Right renal pelvis (tissue), 4 donors: ENCODE measurements at regions not wholly inside any gene's neighbourhood (a gene's known extent, or its start where the extent isn't known, plus 50 kb on each side); places are given as distances from the start of the nearest gene placed in this dataset.

Source experiments
- DNase-seq, 4 donors: peaks; one replicate each; pipeline ENCODE4 v3.0.0-alpha.2; 2013; ENCODE audit warnings: low read depth in 4 of 4, low spot score in 3 of 4, missing footprints in 1 of 4

DNA sequence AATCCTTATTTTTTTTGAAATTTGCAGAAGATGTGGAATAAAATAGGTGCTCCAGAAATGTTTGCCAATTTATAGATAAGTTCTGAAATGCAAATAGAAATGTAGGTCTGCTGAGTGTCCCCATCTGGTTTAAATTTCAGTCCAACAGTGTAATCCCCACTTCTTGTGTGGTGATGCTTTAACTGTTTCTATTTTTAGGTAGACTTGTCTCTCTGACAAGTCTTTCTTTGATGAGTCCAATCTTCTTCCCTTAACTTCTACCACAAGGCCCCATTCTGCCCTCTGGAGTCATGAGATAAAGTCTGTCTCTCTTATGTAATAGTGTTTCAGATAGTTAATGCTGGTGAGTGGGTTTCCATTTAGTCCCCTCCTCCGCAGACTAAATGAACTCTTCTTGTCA lies 390.4 kb downstream of the RFC3 start:
- DNase-seq = no peak

DNA sequence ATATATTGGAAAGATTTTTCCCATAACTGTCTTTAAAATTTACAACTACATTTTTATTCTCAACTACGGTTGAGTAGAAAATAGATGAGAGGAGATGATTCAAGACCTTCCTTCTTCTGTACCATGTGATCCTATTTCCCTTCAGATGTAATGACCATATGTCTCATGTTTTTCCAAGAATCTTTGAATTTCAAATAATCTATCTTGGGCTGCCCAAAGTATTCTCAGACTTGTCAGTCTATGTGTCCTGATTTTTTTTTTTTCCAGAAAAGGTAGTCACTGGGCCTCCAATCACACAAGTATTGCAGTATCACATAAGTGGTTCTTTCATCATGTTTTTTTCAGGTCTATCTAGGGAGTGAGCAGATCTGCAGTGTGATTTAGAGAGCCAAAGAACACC lies 392.4 kb downstream of the RFC3 start:
- DNase-seq = no peak

DNA sequence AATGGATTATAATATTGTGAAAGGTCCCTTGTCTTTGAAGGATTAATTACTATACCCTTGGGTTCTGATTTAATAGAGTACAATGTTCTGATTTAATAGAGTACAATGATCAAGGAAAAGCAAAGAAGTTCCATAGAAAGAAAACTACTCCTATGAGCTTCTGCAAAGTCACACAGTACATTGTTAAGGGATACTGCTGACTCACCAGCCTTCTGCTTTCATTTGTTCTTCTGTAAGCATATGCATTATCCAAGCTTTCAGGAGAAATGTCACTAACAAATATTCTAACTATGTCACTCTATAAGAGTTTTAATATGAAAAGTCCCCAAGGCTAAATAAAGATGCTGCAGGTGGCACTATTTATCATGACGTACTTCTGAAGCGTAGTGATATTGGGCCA lies 396.7 kb downstream of the RFC3 start:
- no peak for DNase-seq

DNA sequence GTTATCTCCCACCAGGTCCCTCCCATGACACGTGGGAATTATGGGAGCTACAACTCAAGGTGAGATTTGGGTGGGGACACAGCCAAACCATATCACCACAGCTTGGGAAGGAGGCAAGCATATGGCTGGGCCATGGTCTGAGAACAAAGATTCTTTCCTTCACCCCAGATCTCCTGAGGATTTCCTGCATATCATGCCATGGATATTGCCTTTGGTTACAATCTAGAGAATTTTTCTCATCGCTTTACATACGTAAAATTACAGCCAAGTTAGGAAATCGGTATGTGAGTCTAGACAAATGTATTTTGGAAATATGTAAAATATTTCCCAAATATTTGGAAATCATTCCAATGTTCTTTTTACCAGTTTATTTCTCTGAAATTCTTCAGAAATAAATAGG lies 398.3 kb downstream of the RFC3 start:
- no peak for DNase-seq

DNA sequence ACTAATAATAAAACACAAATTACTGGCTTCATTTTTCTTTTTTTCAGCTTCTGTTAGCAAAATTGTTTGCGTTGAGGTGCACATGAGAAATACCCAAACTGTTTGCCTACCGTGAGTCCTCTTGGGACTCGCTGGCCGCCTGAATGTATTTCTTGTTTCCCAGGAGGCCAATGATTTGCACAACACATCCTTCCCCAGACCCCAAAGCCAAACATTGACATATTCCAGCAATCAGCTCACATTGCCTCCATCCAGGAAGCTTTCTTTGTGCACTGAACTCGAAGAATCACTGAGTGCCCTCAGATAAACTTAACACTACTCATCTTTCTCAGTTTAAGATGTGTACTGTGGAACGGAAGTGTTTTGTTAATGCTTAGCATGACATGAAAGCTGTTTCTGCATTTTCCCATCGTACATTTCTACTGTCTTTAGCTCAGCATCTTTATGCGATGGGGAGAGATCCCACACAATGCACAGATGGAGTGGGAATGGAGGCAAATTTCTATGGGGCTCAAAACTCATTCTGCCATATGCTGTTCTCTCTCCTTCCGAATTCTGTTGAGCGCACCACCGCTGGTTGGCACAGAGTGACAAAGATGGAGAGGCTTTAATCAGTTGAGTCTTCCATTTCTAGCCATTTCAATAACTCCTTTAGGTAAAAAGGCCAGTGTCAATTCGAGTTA lies 399.5 kb downstream of the RFC3 start:
- DNase-seq = no peak

DNA sequence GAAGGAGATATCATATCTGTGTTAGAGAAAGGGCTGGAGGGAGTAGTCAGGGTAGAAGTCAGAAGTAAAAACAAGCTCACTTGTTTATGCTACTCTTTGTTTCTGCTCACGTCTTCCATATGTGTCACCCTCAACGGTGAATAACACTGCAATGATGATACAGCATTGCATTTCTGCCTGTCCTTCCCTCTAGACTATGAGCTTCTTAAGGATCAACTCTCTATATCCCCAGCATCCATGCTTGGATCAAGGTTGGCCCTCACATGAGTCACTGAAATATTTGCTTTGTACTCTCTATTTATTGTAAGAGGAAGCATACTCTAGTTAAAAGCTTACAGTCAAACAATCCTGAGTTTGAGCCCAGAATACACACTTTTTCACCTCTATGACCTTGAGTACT lies 406.0 kb downstream of the RFC3 start:
- no peak for DNase-seq

DNA sequence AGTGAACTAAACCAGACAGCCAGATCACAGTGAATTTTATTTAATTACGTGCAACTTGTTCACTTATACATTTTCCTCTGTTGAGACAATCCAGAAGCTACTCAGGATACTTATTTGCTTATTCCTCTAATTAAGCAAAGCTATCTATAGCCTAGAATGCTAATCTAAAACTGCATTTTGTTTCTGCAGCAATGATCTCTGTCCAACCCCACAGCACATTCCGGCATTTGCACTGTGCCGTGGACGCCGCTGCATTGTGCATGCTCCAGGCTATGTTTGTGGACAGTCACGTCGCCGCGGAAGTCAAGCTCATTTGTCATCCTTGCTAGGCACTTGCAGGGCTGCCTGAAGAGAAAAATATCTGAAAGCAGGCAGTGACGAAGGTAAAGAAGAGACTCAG lies 406.9 kb downstream of the RFC3 start:
- DNase-seq = no peak

DNA sequence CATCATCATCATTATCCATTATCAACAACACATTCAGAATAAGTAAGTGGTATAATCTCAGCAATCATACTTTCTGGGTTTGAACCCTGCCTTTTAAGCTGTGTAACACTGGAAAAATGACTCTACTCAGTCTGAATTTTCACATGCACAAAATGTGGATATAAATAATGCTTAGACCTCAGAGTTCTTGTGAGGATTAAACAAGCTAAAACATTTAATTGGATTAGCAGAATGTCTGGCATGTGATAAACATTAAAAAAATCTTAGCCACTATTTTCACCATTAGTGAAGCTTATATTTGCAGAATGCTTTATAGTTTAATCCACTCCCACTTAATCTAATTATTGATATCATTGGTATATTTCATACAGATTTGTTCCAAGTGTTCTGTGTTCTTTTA lies 412.3 kb downstream of the RFC3 start:
- no peak for DNase-seq

DNA sequence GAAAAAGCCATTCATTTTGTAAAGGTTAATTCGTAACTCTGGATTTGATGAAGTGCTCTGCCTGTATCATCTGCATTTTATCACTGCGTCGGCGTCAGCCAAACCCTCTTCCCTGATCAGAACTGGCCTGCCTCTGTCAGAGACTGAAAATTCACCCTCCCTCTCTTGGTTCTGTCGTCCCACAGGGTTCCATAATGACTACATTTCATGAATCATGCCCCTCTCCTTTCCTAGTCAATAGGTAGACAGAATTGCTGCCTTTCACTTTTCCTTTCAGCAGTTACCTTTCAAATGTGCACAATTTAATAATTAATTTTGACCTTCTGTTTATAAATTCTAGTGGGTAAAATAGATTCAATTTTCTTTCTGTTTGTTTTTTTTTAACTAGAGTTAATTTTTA lies 423.4 kb downstream of the RFC3 start:
- no peak for DNase-seq

DNA sequence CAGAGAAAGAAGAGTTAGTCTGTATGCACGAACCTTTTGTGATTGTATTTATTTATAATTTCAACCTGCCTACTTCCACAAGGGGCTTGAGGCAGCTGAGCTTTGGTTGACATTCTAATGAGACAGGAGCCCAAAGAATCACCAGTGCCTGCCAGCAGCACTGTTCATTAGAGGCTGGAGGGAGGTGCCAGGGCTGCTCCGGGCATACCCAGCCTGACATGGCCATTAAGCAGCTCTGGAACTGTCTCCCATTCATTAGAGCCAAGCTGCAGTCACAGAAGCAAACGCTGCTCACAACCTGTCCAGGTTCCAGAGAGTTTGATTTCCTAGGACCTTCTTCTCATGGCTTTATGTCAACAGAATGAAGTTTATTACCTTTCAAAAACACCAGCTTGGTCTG lies 425.5 kb downstream of the RFC3 start:
- no peak for DNase-seq

DNA sequence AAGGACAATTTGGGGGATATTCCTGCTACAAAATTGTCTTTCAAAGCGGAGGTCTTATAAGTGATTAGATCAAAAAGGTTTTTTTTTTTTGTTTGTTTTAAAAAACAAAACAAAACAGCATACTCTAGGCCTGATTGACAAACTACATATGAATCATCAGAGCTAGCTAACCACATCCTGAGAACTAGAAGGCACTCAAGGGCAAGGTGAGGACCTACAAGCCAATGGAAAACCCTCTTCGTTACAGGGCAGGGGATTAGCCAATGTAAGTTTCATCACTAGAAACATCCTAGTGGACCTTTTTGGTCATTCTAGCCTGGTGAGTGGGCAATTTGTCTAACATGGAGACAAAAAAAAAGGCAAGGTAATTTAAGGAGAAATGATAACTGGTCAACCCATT lies 428.6 kb downstream of the RFC3 start:
- no peak for DNase-seq

DNA sequence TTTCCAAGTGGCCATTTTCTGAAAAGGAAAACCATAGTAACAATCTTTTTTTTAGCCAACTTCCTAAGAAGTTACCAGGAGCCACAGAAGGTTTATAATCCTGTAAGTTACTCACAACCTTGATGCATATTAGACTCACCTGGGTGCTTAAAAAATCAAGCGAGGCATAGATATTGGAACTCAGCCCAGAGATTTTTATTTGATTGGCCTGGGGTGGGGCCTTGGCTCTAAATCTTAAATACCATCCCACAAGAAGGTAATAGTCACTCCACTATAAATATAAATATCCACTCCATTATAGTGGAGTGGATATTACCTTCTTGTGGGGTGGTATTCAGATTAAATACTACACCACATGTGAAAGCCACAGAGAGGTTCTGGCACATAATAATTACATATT lies 429.6 kb downstream of the RFC3 start:
- DNase-seq = no peak

DNA sequence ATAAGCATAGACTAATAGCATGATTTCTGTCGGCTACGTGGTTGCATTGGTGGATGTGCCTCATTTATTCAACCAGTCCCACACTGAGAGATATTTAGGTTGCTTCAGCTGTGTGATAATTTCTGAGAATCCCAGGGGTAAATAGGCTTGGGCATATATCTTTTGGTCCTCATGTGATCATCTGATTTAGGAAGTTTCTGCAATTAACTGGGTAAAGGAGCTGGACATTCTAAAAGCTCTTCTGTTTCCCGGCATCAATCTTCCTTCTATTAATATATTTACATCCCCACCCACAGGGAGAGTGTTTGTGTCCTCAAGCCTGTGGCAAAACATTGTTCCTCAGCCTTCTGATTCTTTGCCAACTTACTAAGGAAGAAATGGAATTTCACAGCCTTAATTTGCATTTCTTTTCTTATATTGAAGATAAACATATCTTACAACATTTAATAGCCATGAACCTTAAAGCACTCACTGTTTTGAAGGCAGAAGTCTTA lies 431.6 kb downstream of the RFC3 start:
- no peak for DNase-seq

DNA sequence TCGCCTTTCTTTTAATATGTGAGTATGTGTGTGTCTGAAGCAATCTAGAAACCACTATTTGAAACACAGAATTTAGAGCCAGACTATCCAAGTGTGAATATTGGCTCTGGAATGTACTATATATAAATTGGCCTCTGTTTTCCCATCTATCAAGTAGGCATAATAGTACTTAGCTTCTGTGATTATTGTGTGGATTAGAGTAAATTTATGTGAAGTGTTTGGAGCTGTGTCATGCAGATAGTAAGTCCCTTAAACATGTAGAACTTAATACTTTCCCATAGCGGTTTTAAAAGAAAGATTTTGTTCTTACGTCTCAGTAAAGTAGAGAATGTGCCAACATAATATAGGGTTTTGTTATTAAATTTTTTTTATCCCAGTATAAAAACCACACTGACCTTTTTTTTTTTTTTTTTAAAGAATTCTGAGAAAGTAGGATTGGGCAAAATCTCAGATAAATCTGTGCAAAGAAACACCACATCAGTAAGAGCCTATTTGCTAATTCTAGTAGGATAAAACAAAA lies 432.3 kb downstream of the RFC3 start:
- DNase-seq = no peak

DNA sequence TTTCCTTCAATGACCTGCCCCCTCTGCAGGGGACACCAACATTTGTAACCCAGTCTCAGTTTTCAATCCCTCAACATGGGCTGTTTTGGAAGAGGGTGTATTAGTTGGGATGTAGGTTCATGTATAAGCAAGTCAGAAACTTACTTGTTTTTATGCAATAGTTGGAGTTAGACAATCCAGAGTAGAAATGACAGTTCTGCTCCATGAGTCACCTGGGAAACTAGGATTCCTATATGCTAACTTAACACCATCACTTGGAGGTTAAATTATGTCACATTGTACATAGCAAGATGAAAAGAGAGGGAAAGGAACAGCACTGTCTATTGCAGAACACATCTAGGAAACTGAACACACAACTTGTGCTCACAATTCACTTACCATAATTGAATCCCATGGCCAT lies 436.4 kb downstream of the RFC3 start:
- DNase-seq = no peak

DNA sequence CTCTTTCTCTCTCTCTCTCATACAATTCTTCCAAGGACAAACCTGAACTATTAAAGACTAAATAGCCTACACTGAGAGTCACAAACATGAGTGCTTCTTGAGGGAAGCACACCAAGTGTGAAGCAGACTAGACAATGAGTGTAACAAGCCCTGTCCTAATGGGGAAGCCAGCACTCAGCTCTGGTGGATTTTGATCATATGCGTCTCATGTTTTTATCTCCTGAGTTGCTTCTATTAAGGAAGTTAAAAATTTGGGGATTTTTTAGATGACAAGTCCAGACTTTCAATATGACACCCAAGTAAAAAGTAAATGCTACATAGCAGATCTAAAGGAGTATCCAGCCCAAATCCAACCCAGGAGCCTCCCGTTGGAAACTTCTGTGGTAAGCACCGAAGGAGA lies 437.8 kb downstream of the RFC3 start:
- no peak for DNase-seq

DNA sequence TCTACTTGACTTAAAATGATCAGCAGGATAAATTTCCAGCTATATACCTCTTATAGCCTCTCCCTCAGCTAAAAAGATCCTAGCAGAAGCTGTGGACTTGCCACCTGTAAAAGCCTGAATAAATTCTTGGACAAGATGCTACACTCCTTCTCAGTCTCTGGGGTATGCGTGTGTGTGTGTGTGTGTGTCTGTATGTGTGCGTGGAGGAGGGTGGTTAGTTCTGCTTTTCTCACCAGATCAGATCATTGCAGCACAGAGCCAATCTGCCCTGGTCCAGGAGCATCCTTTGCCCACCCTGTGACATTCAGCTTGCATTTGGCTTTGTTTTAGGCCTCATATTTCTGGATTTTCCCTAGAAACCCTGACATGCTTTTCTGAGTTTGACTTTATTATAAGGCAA lies 438.3 kb downstream of the RFC3 start:
- DNase-seq = no peak

DNA sequence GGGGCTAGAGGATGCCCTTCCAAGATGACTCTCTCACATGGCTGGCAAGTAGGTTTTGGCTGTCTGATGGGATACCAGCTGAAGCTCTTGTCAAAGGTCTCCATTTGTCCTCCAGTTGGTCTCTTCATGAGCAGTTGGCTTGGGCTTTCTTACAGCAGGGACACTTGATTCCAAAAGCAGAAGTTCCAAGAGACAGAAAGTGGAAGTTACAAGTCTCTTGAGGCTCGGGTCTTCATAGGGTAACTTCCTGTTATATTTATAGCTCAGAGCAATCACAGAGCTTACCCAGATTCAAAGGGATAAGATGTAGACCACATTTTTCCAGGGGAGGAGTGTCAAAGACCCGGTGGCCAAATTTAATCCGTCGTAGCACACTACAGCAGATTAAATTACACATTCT lies 440.0 kb downstream of the RFC3 start:
- no peak for DNase-seq

DNA sequence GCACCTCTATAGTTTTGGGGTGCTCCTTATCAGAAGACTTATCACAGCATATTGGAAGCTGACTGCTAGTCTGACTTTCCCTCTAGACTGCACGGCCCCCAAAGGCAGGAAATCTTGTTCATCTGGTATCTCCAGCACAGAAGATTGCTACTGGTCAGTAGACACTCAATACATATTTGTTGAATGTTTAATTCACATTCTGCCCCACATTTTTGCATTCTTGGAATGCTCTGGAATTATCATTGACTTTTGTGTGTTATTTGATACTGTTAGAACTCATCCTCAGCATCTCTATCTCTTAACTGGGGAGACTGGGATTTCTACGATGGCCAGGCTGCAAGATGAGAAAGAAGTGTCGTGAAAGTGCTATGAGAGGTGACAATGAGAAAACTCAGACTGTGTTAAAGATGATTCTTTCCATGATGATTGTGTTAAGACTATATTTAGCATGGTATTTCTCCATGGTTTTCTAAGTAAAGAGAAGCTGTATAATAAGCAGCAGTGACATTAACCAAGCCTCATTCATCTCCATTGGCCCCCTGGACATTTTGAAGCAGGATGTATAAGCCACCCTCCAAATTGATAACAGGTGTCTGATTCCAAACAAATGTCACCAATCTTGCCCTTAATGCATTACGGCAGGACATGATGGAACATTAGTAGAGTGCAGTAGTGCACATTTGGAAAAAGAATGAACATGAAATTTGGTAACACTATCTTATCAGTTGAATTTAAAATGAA lies 440.9 kb downstream of the RFC3 start:
- no peak for DNase-seq

DNA sequence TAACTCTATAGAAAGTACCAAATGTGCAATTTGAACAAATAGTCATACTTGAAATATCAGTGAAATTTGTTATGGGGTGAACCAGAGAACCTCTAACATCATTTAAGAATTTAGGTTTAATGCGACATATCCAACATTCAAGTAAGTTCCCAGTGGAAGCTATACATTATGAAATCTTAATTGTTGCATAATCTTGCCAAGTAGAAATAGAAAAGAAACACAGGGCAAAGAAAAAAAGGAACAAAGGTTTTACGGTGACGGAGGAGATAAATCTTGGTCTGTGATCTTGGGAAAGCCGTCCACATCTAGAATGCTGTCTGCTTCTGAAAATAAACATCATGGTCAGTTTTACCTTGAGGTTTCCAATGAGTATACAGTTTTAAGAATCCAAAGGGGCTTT lies 445.7 kb downstream of the RFC3 start:
- DNase-seq = no peak

DNA sequence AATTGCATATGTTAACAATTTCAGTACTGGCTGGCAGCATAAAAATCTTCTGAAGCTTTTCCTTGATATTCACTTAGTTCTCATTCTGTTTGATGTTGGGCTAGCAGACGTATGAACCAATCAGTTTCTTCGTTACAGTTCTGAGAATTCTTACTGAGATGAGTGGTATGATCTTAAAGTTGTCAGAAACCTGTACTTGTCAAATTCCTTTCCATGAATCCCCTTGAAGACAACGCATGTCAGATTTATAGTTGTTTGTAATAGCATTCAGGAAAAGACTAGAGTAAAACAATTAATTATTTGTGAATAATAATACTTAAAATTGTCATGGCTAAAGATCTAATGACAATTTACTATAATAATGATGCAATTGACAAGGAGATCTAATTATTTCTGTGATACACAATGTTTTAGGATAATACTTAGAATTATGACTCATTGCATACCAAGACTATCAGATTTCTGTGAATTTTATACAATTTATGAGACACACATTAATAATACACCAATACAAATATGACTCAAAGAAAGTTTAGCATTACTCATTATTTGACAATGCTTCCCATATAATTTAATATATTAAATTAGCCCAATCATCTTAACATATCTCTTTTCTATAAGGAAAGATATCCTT lies 447.2 kb downstream of the RFC3 start:
- no peak for DNase-seq

DNA sequence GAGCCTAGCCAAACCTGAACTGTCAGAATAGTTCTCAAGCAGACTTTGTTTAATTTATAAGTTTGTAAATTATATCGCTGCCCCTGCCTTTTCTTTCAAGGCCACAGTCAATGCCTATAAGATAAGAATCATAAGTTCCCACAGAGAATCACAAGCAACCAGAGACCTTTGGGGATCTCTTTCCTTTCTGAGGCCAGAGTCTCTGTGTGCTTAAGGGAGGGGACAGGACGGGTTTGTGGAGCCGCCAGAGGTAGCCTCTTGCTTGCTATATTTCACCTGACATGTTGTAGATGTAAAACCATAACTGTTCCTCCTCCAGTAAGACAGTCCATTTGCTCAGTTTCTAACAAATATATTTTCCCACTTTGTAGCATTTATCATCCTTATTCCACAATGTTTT lies 458.8 kb downstream of the RFC3 start:
- DNase-seq = no peak
